K562 (cell line): ENCODE measurements at regions not wholly inside any gene's neighbourhood (a gene's known extent, or its start where the extent isn't known, plus 50 kb on each side); places are given as distances from the start of the nearest gene placed in this dataset.

Experiments
- ATAC-seq: fragments of 200-7000 bp; cut with Tn5 transposase; 3 replicates; pipeline ENCODE4 v1.9.1; 2020; ENCODE audit warnings: moderate library complexity
- BruUV-seq: library from RNA; stranded (reverse); fragments of 400-500 nt; replicated peaks from 2 replicates; lab custom pipeline; 2021; lab: Mats Ljungman, UMichigan
- CTCF ChIA-PET: fragments of 300-600 bp; formaldehyde crosslinking; extraction: SDS; loops from one replicate; lab custom pipeline; 2021; ENCODE audit warnings: low intra/inter-chr PET ratio; lab: Yijun Ruan, JAX
- POLR2A ChIA-PET: fragments of 300-600, 350-650 bp; sonication (Branson Sonifier 250); formaldehyde crosslinking; extraction: SDS; loops from one replicate; lab custom pipeline; 2021; ENCODE audit warnings: antibody characterized with exemption, inconsistent platforms; lab: Yijun Ruan, JAX
- DNase-seq, 4 experiments: peaks; one replicate each; pipeline versions ENCODE4 v3.0.0 to v3.0.0-alpha.2; 2011 to 2018; ENCODE audit warnings: low spot score in 3 of 4, mixed read lengths in 3 of 4; ENCODE audit errors: extremely low read depth in 1 of 4
- FAIRE-seq: peaks from 2 replicates; lab custom pipeline; 2011; peaks lifted over from hg19 to GRCh38; lab: Jason Lieb, UNC
- H2AFZ ChIP-seq: 2 replicates; pipeline ENCODE4 v1.6.0; 2011; ENCODE audit warnings: low read depth, low read length, control low read depth, inconsistent platforms
- H3K27ac ChIP-seq: fragments of 200-600 bp; 3 replicates; pipeline ENCODE4 v1.8.0; 2011; ENCODE audit warnings: low read depth, mild to moderate bottlenecking, control low read depth, inconsistent platforms, low read length, moderate library complexity, mixed read lengths; ENCODE audit errors: extremely low read depth
- H3K27me3 ChIP-seq, 2 experiments: fragments of 300-600 bp in 1 of 2; 2 replicates in 1 of 2; 3 replicates in 1 of 2; pipeline versions ENCODE4 v1.6.0 to v1.8.0; 2011; ENCODE audit warnings: inconsistent platforms in 2 of 2, low read length in 2 of 2, mild to moderate bottlenecking in 1 of 2, mixed read lengths in 1 of 2, moderate library complexity in 1 of 2; ENCODE audit not compliant: control insufficient read depth in 2 of 2, insufficient read depth in 2 of 2
- H3K36me3 ChIP-seq: fragments of 300-600 bp; 3 replicates; pipeline ENCODE4 v1.8.0; 2011; ENCODE audit warnings: mild to moderate bottlenecking, low read length, inconsistent platforms; ENCODE audit not compliant: control insufficient read depth, insufficient read depth
- H3K4me1 ChIP-seq, 2 experiments: fragments of 200-600 bp in 1 of 2; replicated peaks in 1 of 2; 2 replicates in 1 of 2; 3 replicates in 1 of 2; pipeline versions ENCODE4 v1.5.1 to v1.8.0; 2011; ENCODE audit warnings: inconsistent platforms in 2 of 2, low read length in 2 of 2, mild to moderate bottlenecking in 1 of 2, mixed read lengths in 1 of 2, moderate library complexity in 1 of 2; ENCODE audit not compliant: control insufficient read depth in 2 of 2, insufficient read depth in 2 of 2
- H3K4me2 ChIP-seq: 2 replicates; pipeline ENCODE4 v1.6.1; 2011; ENCODE audit warnings: low read length, control low read depth, inconsistent platforms, mixed read lengths; ENCODE audit not compliant: insufficient read depth
- H3K4me3 ChIP-seq: fragments of 200-600 bp; sonication (generic), shearing (Covaris generic); 2 replicates; pipeline ENCODE4 v1.5.1; 2016; ENCODE audit warnings: control low read depth, inconsistent platforms
- H3K79me2 ChIP-seq: fragments of 200-600 bp; 3 replicates; pipeline ENCODE4 v1.8.0; 2011; ENCODE audit warnings: low read length, inconsistent platforms; ENCODE audit not compliant: control insufficient read depth, insufficient read depth
- H3K9ac ChIP-seq, 2 experiments: 2 replicates each; pipeline versions ENCODE4 v1.6.0 to v1.6.1; 2011; ENCODE audit warnings: low read depth in 2 of 2, low read length in 2 of 2, control low read depth in 1 of 2, inconsistent platforms in 1 of 2, mild to moderate bottlenecking in 1 of 2, mixed read lengths in 1 of 2; ENCODE audit not compliant: insufficient read depth in 1 of 2
- H3K9me1 ChIP-seq: one replicate; pipeline ENCODE4 v1.6.0; 2011; ENCODE audit warnings: inconsistent platforms, mild to moderate bottlenecking, low read length, moderate library complexity; ENCODE audit not compliant: control insufficient read depth, insufficient read depth
- H3K9me3 ChIP-seq: replicated peaks from 2 replicates; pipeline ENCODE4 v1.5.1; 2011; ENCODE audit warnings: low read depth, low read length, inconsistent platforms; ENCODE audit not compliant: control insufficient read depth, insufficient read depth
- H4K20me1 ChIP-seq: replicated peaks from 2 replicates; pipeline ENCODE4 v1.6.1; 2011; ENCODE audit warnings: low read length, inconsistent platforms, mixed read lengths; ENCODE audit not compliant: control insufficient read depth, insufficient read depth
- ELK1 ChIP-seq: sonication (generic); formaldehyde crosslinking; IDR thresholded peaks from 2 replicates; pipeline ENCODE4 v1.8.1; 2022; ENCODE audit warnings: missing genetic modification reagents
- EWSR1 ChIP-seq: fragments of 450-650 bp; IDR thresholded peaks from 2 replicates; pipeline ENCODE4 v1.6.1; 2018; ENCODE audit warnings: borderline replicate concordance, mild to moderate bottlenecking, low read depth, moderate library complexity; ENCODE audit not compliant: partially characterized antibody
- HDAC6 ChIP-seq: IDR thresholded peaks from 2 replicates; pipeline ENCODE4 v1.6.1; 2012; ENCODE audit warnings: low read depth, mild to moderate bottlenecking, control low read depth, inconsistent platforms, low read length, moderate library complexity
- HMBOX1 ChIP-seq: sonication (generic); IDR thresholded peaks from 2 replicates; pipeline ENCODE4 v1.6.1; 2016
- MYNN ChIP-seq, 2 experiments: sonication (generic); formaldehyde crosslinking in 1 of 2; IDR thresholded peaks; 2 replicates each; pipeline versions ENCODE4 v1.5.0 to v1.6.1; 2016 to 2020; ENCODE audit warnings: antibody characterized with exemption in 1 of 2, missing genetic modification reagents in 1 of 2
- NCOR1 ChIP-seq: fragments of 450-650 bp; IDR thresholded peaks from 2 replicates; pipeline ENCODE4 v1.6.1; 2016; ENCODE audit warnings: mild to moderate bottlenecking, moderate library complexity
- PTTG1 ChIP-seq: fragments of 450-650 bp; IDR thresholded peaks from 2 replicates; pipeline ENCODE4 v1.6.1; 2016; ENCODE audit warnings: low read depth, mild to moderate bottlenecking, missing genetic modification characterization, missing compliant biosample characterization
- RFX7 ChIP-seq: fragments of 250-450 bp; sonication (Bioruptor Pico); IDR thresholded peaks from 2 replicates; pipeline ENCODE4 v1.5.1; 2021; ENCODE audit warnings: mild to moderate bottlenecking
- STAT5A ChIP-seq: IDR thresholded peaks from 2 replicates; pipeline ENCODE4 v1.6.1; 2012; ENCODE audit warnings: low read length, inconsistent platforms, borderline replicate concordance
- TAL1 ChIP-seq: fragments of 450-650 bp; IDR thresholded peaks from 2 replicates; pipeline ENCODE4 v1.6.1; 2016; ENCODE audit warnings: mild to moderate bottlenecking
- ZFP91 ChIP-seq: sonication (generic); formaldehyde crosslinking; IDR thresholded peaks from 2 replicates; pipeline ENCODE4 v1.8.0; 2022; ENCODE audit warnings: mild to moderate bottlenecking, missing genetic modification reagents
- ZKSCAN1 ChIP-seq: fragments of 150-350 bp; IDR thresholded peaks from 2 replicates; pipeline ENCODE4 v1.6.1; 2016; ENCODE audit warnings: low read depth, low read length
- ZNF668 ChIP-seq: fragments of 250-450 bp; sonication (Bioruptor Pico); IDR thresholded peaks from 2 replicates; pipeline ENCODE4 v1.8.0; 2022; ENCODE audit warnings: mild to moderate bottlenecking, inconsistent platforms
- WGBS: fragments of 100-300 bp; shearing (Covaris generic); methylation state at CpG from one replicate; pipeline ENCODE4 v1.1.6; 2016; ENCODE audit warnings: low coverage, mixed read lengths; ENCODE audit not compliant: insufficient coverage; ENCODE audit errors: missing lambda C conversion rate; 5-methylcytosine and 5-hydroxymethylcytosine counted together
- in situ Hi-C: fragments of 300-500 bp; cut with MboI; formaldehyde crosslinking; loops from 4 replicates; pipeline ENCODE4 v1.15.0; 2018; ENCODE audit warnings: inconsistent platforms, mixed read lengths
- intact Hi-C: fragments of 100-400 bp; cut with micrococcal nuclease; formaldehyde crosslinking; loops from 2 replicates; pipeline ENCODE4 v1.14.2; 2022

- Histone ChIP-seq H3K79me2 (no peaks in the 10 kb centered on the region), H2AFZ (no peak overlapping the region), H3K27me3 (no peaks in the 10 kb centered on the region), H3K9me3 (no peaks in the 10 kb centered on the region), H3K36me3 (no peaks in the 10 kb centered on the region), H3K27ac (no peak overlapping the region), H3K4me2 (no peak overlapping the region), H3K4me1 (no peaks in the 10 kb centered on the region), H3K9ac (no peak overlapping the region), H3K9me1 (no peaks in the 10 kb centered on the region), H3K4me3 (no peak overlapping the region), H4K20me1 (no peaks in the 10 kb centered on the region)
- ATAC-seq (no peak), FAIRE-seq (no peak), DNase-seq (no peak)
- in situ Hi-C loops (no loop called here), intact Hi-C loops (no loop called here)
- ChIA-PET POLR2A (no interaction called here), CTCF (no interaction called here)
- TF ChIP-seq TAL1 = no peak
- WGBS = 0% methylated on average over 2 of the region's 2 CpGs
- BruUV-seq = no TSS peak
These were observed 74.4 kb upstream of the ARHGAP32 start for GRCh38 chr11:129266536-129266935.

- H4K20me1 ChIP-seq = no peaks in the 10 kb centered on the region
- FAIRE-seq (no peak), ATAC-seq (no peak), DNase-seq (no peak)
- intact Hi-C loops = no loop called here
- ChIA-PET POLR2A (no interaction called here), CTCF (no interaction called here)
- H3K9me3 ChIP-seq = no peaks in the 10 kb centered on the region
- no peaks in the 10 kb centered on the region for H3K79me2 ChIP-seq
- H3K4me2 ChIP-seq = no peak overlapping the region
- H3K36me3 ChIP-seq = no peaks in the 10 kb centered on the region
- no peak overlapping the region for H3K4me3 ChIP-seq
- H2AFZ ChIP-seq = no peak overlapping the region
- H3K27ac ChIP-seq = no peak overlapping the region
- BruUV-seq = no TSS peak
- WGBS = 2% methylated on average over 5 of the region's 5 CpGs
- H3K9me1 ChIP-seq = no peaks in the 10 kb centered on the region
- no peak overlapping the region for H3K9ac ChIP-seq
- in situ Hi-C loops = no loop called here
- no peaks in the 10 kb centered on the region for H3K27me3 ChIP-seq
- H3K4me1 ChIP-seq = no peaks in the 10 kb centered on the region
- TF ChIP-seq NCOR1 (no peak), ELK1 (CRISPR knock-in tag) (no peak), PTTG1 (tag) (no peak), EWSR1 (no peak), STAT5A (no peak), ZFP91 (CRISPR knock-in tag) (no peak), ZNF668 (CRISPR knock-in tag) (no peak), HMBOX1 (no peak), HDAC6 (no peak), RFX7 (no peak), ZKSCAN1 (no peak), MYNN (IDR thresholded peaks at IDR 0.05) (no peak), MYNN (CRISPR knock-in tag; IDR thresholded peaks at IDR 0.05) (no peak)
These were observed 73.1 kb upstream of the ARHGAP32 start for GRCh38 chr11:129265125-129265788.
